WERI-Rb-1 (cell line): ENCODE measurements at regions not wholly inside any gene's neighbourhood (a gene's known extent, or its start where the extent isn't known, plus 50 kb on each side); places are given as distances from the start of the nearest gene placed in this dataset.
"Not testable (repeated sequence)": the region's sequence is repeated elsewhere in the genome, so short reads cannot be mapped to it uniquely, and the experiment has no call there.

Source experiments
- DNase-seq: peaks from one replicate; pipeline ENCODE4 v3.0.0-alpha.2; 2020
- H3K27ac ChIP-seq: fragments of 250-450 bp; sonication (Bioruptor Pico); 2 replicates; pipeline ENCODE4 v1.5.1; 2020; ENCODE audit warnings: mild to moderate bottlenecking, moderate library complexity
- H3K27me3 ChIP-seq: fragments of 250-450 bp; sonication (Bioruptor Pico); 2 replicates; pipeline ENCODE4 v1.5.1; 2021; ENCODE audit warnings: mild to moderate bottlenecking, low read depth, moderate library complexity; ENCODE audit not compliant: insufficient read depth, severe bottlenecking
- H3K36me3 ChIP-seq: fragments of 250-450 bp; sonication (Bioruptor Pico); 2 replicates; pipeline ENCODE4 v1.5.1; 2020; ENCODE audit warnings: mild to moderate bottlenecking, moderate library complexity
- H3K4me3 ChIP-seq: 2 replicates; pipeline ENCODE4 v1.5.1; 2011; ENCODE audit warnings: low read depth, mild to moderate bottlenecking, control low read depth, low read length
- H3K9me3 ChIP-seq: fragments of 250-450 bp; sonication (Bioruptor Pico); 2 replicates; pipeline ENCODE4 v1.5.1; 2021; ENCODE audit warnings: mild to moderate bottlenecking, moderate library complexity; ENCODE audit not compliant: severe bottlenecking
- TF ChIP-seq, protein P1 (sequence below): IDR thresholded peaks from 2 replicates; pipeline ENCODE4 v1.5.1; 2011; ENCODE audit warnings: low read depth, mild to moderate bottlenecking, control low read depth, inconsistent platforms, low read length

DNA sequence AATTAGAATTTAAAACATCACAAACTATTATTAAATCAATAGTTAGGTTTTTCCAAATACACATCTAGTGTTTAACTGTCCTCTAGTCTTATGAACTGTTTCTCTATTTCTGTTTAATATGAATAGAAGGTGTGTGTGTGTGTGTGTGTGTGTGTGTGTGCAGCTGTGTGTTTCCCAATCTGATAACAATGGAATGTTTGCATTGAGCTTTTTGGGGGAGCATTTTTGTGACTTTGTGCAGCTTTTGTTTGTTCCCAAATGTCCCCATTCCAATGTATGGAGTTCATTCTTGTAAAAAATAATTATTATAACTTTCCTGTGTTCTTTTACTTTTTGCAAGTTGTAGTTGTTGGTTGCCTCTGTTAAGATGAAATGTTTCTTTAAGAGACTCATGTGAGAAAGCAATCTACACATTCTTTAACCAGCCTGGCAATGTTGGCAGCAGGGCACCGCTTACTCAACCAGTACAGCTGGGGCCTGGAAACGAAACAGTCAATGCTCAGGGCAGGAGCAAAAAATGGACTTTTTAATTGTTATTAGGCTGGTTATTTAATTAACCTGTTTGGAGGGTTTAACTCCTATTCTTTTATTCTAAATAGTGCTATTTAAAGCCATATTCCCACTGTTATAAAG, 354.3 kb downstream of the SRGAP2C start:
- no peaks in the 10 kb centered on the region for H3K9me3 ChIP-seq
- no peaks in the 10 kb centered on the region for H3K36me3 ChIP-seq
- TF ChIP-seq, protein P1, sequence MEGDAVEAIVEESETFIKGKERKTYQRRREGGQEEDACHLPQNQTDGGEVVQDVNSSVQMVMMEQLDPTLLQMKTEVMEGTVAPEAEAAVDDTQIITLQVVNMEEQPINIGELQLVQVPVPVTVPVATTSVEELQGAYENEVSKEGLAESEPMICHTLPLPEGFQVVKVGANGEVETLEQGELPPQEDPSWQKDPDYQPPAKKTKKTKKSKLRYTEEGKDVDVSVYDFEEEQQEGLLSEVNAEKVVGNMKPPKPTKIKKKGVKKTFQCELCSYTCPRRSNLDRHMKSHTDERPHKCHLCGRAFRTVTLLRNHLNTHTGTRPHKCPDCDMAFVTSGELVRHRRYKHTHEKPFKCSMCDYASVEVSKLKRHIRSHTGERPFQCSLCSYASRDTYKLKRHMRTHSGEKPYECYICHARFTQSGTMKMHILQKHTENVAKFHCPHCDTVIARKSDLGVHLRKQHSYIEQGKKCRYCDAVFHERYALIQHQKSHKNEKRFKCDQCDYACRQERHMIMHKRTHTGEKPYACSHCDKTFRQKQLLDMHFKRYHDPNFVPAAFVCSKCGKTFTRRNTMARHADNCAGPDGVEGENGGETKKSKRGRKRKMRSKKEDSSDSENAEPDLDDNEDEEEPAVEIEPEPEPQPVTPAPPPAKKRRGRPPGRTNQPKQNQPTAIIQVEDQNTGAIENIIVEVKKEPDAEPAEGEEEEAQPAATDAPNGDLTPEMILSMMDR, result no peak
- no peak for DNase-seq
- no peak overlapping the region for H3K27ac ChIP-seq
- no peak overlapping the region for H3K4me3 ChIP-seq
- H3K27me3 ChIP-seq, result peaks cover 12% of the 10 kb centered on the region

DNA sequence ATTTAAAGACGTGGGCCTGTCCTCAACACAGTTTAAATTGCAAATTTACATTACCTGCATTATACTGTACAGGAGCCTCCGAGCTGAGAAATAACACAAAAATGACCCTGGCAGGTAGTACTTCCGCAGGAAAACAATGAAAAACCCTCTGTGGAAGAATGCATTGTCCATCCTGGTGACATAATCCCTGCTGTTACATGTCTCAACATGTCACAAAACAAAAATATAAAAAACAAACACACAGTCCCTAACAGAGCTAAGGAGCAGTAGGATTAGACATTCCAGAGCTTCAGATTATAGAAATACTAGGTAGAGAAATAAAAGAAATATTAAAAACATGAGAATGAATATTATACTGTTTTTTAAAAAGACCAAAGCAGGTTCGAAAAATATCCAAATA, 359.2 kb downstream of the SRGAP2C start:
- not testable (repeated sequence) for DNase-seq, H3K27ac ChIP-seq, H3K4me3 ChIP-seq, H3K9me3 ChIP-seq, H3K36me3 ChIP-seq, H3K27me3 ChIP-seq

DNA sequence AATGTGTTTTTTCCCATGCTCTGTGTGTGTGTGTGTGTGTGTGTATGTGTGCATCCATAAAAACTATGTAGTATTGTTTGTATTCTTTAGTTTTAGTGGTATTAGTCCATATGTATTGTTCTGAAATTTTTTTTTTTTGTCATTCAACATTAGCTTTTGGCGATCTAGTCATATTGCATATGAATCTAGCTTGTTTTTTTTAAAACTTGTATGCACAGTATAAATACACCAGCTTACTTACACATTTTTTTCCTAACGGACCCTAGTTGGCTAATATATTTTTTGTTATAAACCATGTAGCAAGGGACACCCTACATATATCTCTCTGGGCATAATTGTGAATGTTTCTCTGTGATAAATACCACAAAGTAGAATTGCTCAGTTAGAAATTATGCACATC, 359.7 kb downstream of the SRGAP2C start:
- no peak for DNase-seq
- TF ChIP-seq, protein P1, result no peak
- no peak overlapping the region for H3K27ac ChIP-seq
- no peak overlapping the region for H3K4me3 ChIP-seq
- no peaks in the 10 kb centered on the region for H3K9me3 ChIP-seq
- peaks cover 3% of the 10 kb centered on the region for H3K27me3 ChIP-seq
- H3K36me3 ChIP-seq, result no peaks in the 10 kb centered on the region

DNA sequence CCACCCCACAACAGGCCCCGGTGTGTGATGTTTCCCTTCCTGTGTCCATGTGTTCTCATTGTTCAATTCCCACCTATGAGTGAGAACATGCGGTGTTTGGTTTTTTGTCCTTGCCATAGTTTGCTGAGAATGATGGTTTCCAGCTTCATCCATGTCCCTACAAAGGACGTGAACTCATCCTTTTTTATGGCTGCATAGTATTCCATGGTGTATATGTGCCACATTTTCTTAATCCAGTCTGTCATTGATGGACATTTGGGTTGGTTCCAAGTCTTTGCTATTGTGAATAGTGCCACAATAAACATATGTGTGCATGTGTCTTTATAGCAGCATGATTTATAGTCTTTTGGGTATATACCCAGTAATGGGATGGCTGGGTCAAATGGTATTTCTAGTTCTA, 361.1 kb downstream of the SRGAP2C start:
- not testable (repeated sequence) for H3K36me3 ChIP-seq, H3K4me3 ChIP-seq, DNase-seq, H3K27ac ChIP-seq, H3K9me3 ChIP-seq, H3K27me3 ChIP-seq

DNA sequence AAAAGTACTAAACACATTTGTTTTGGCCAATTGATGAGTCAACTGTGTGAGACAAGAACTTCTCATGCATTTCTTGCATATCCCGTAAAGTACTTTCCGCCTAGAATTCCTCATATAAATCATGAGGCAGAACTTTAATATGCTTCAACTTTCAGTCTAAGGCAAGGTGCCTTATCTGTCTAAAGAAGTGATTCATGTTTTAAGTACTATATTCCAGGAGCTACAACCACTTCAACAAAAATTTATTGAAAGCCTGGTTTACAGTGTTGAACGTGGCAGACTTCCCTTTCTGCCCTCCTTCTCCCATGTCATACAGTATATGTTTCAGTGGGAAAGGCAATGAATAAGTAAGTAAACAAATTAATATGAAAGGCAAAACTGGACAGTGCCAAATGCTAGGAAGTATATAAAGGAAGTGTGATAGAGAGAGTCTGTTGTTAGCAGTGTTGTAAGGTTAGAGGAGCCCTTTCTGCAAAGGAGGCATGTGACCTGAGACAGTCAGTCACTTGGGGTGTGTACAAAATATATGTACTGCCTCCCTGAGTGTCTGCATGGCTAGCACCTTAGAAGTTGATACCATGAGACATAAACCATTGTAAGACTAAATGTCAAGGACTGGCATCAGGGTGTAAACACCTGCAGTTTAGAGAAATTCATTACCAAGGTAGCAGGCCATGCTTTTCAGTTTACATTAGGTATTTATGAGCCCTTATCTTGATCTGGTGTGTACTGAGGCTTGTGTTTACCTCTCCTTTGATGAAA, 362.2 kb downstream of the SRGAP2C start:
- Histone ChIP-seq H3K27ac (no peak overlapping the region), H3K9me3 (no peaks in the 10 kb centered on the region), H3K36me3 (no peaks in the 10 kb centered on the region), H3K27me3 (peaks cover 3% of the 10 kb centered on the region), H3K4me3 (no peak overlapping the region)
- DNase-seq, result no peak
- TF ChIP-seq, protein P1, result no peak

DNA sequence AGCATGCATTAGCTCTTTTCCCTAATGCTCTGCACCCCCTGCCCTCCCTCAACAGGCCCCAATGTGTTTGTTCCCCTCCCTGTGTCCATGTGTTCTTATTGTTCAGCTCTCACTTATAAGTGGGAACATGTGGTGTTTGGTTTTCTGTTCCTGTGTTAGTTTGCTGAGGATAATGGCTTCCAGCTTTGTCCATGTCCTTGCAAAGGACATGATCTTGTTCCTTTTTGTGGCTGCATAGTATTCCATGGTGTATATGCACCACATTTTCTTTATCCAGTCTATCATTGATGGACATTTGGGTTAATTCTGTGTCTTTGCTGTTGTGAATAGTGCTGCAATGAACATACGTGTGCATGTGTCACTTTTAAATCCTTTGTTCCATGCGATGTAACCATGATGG, 363.0 kb downstream of the SRGAP2C start:
- not testable (repeated sequence) for DNase-seq, H3K36me3 ChIP-seq, H3K4me3 ChIP-seq, H3K27ac ChIP-seq, H3K27me3 ChIP-seq, H3K9me3 ChIP-seq

DNA sequence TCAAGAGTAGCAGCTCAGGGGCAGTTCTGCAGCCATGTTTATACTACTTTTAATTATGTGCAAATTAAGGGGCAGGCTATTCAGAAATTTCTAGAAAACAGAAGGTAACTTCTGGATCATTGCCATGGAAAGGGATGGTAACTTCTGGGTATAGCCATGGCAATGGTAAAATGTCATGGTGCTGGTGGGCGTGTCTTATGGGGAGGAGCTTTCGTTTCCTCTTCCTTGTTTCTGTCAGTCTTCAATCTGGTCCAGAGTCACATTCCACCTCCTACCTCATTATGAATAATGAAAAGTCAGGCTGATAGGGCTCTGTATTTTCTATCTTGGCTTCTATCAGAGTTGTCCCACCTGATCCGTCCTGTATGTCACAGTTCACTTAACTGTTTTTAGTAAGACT, 366.0 kb downstream of the SRGAP2C start:
- H3K9me3 ChIP-seq, H3K36me3 ChIP-seq, DNase-seq, H3K27ac ChIP-seq, H3K4me3 ChIP-seq, H3K27me3 ChIP-seq: not testable (repeated sequence)

DNA sequence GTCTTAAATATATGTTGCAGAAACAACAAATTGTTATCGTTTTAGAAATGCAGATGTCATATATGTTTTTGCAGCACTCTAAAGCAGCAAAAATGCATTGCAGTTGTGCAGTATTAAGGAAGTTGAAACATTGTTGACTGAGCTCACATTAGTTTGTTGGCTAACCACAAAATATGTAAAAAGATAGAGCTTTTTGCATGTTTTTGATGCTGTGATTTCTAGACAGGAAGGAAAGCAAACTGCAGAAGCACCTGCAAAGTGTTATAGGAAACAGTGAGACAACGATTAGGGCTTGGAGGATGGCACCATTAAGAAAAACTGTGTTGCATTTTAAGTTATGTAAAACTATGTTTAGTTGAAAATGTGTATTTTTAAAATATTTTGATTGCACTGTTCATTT, 366.7 kb downstream of the SRGAP2C start:
- not testable (repeated sequence) for H3K9me3 ChIP-seq, H3K4me3 ChIP-seq, H3K36me3 ChIP-seq, H3K27ac ChIP-seq, DNase-seq, H3K27me3 ChIP-seq

DNA sequence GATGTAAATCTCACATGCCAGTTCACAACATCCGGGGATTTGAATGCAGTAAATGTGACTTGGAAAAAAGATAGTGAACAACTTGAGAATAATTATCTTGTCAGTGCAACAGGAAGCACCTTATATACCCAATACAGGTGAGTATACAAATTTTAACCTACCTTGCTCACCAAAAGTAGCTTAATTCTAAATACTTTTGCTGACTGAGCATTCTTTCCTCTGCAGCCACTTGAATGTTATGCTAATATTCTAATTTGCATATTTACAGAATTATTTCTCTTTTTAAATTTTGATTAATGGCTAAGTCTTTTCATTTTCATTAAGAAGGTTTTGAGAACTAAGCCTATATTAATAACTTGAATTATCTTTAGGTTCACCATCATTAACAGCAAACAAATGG, 371.8 kb downstream of the SRGAP2C start:
- not testable (repeated sequence) for H3K27me3 ChIP-seq, H3K4me3 ChIP-seq, H3K27ac ChIP-seq, H3K36me3 ChIP-seq, H3K9me3 ChIP-seq, DNase-seq

DNA sequence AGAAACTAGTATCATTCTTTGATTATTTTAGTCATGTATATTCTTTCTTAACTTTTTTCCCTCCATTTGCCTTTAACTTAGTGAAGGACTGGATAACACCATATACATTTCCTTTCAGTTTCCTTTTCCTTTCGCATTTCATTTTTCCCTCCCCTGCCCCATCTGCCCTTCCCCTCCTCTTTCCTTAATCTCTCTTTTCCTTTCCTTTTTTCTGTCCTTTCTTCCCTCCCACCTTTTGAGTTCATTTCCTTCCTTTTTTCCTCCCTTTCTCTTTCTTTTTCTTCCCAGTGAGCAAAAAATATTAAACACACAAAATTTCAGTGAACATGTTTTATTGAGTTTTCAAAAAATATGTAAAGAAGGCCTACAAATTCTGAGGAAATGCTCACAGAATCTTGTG, 373.3 kb downstream of the SRGAP2C start:
- not testable (repeated sequence) for H3K9me3 ChIP-seq, H3K36me3 ChIP-seq, H3K27ac ChIP-seq, H3K27me3 ChIP-seq, H3K4me3 ChIP-seq, DNase-seq
